ENCODE measurements at regions not wholly inside any gene's neighbourhood (a gene's known extent, or its start where the extent isn't known, plus 50 kb on each side); places are given as distances from the start of the nearest gene placed in this dataset.
"Not testable (repeated sequence)": the region's sequence is repeated elsewhere in the genome, so short reads cannot be mapped to it uniquely, and the experiment has no call there.

DNA sequence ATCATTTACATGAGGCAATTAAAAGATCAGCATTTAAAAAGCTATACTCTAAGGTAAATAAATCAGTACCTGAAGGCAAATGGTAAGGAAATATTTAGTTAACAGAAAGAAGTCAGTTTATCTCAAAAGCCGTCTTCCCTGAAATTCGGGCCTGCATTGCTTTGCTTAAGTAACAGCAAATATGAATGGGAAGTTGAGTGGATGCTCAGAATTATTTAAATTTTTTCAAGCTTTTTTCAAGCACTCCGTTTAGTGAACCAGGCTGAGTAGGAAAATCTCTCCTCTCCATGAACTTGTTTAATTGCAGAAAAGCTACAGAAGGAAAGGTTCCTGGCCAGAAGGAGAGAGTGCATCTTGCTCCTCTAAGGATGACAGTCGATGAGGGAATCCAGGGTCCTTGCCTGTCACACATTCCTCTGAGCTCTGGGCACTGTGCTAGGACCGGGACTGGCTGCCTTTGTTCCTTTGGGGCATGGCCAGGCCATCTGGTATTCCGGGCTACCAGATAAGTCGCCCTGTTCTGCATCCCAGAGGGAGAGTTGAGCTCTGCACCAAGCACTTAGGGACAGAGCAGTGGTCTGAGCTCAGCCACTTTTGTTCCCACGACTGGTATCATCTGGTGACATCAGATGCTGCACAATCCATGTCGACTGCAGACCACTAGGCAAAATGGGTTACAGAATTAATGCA, 77.6 kb downstream of the RIN2 start:
- Mint-ChIP-seq H3K27ac (no peak overlapping the region), H3K9me3 (no peaks in the 10 kb centered on the region), H3K27me3 (peaks cover 9 to 16% (median 10%) of the 10 kb centered on the region in 5 donors), H3K4me1 (peaks cover 0 to 10% (median 1%) of the 10 kb centered on the region in 4 donors), H3K4me3 (no peak overlapping the region), H3K36me3 (no peaks in the 10 kb centered on the region)
- POLR2A ChIA-PET, result no interaction called here
- DNase-seq (no peak), ATAC-seq (no peak)

DNA sequence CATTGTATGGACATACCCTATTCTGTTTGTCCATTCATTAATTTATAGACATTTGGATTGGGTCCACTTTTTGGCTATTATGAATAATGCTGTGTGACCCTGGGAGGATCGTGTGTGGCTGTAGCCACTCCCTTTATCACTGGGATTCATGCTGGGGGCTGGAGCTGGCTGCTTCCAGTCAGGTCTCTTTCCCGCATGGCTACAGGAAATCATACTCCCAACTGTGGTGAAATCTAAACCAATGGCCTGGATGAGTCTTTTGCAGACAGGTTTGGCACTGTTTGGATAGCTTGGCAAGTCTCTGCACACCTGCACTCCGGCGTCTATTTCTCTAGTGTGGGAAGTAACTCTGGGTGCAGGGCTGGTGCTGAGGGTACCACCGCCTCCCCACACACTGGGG, 80.4 kb downstream of the RIN2 start:
- H3K9me3 Mint-ChIP-seq, result peaks cover 0 to 3% (median 0%) of the 10 kb centered on the region in 9 donors
- H3K4me1 Mint-ChIP-seq, result peaks cover 0 to 1% (median 0%) of the 10 kb centered on the region in 4 donors
- no peaks in the 10 kb centered on the region for H3K36me3 Mint-ChIP-seq
- POLR2A ChIA-PET, result no interaction called here
- H3K27ac Mint-ChIP-seq, result no peak overlapping the region
- DNase-seq, result no peak
- no peak for ATAC-seq
- peaks cover 2 to 10% (median 6%) of the 10 kb centered on the region in 5 donors for H3K27me3 Mint-ChIP-seq
- no peak overlapping the region for H3K4me3 Mint-ChIP-seq

DNA sequence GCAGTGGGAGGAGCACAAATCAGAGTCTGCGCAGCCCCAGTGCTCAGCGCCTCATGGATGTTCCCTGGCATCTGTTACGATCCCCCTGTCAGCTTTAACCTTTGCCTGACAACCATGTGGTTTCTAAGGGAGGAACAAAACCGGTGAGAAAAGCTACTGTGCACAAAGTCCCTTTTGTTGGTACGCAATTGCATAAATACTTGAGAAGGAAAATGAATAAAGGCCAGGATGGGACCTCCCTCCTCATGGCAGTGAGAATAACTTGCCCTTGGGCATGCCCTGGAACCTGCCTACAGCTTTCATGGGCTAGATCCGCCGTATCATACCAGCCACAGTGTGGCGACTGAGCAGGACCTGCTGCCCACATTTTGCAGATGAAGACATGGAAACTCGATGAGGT, 81.0 kb downstream of the RIN2 start:
- Mint-ChIP-seq H3K36me3 (no peaks in the 10 kb centered on the region), H3K27me3 (peaks cover 0 to 10% (median 3%) of the 10 kb centered on the region in 5 donors), H3K4me3 (no peak overlapping the region), H3K27ac (no peak overlapping the region), H3K4me1 (no peaks in the 10 kb centered on the region), H3K9me3 (peaks cover 0 to 3% (median 0%) of the 10 kb centered on the region in 9 donors)
- POLR2A ChIA-PET, result no interaction called here
- no peak for DNase-seq
- no peak for ATAC-seq

DNA sequence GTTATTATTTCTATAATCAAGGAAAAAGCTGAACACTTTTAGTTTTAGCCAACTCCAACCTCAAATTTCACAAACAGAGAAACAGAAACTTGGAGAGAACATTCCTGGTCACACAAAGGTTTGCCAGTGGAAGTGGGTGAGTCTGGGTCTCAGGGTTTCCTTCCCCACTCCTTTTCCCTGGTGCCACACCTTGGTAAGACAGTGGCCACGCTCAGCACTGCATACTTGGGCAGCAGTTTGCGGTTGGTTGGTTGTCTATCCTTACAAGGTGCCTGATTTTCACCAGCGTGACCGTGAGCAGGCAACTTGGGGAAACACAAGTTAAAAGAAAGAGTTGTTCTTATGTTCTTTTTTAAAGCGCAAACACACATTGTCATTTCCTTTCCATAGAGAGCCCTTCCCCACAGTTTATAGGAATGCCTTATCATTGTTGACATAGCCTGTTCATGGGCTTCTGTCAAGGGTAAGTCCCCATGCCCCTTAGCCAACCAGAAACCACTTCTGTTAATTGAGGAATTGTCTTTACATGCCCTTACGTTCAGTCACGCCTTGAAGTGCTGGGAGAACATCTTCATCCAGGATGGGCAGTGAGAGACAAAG, 82.2 kb downstream of the RIN2 start:
- Mint-ChIP-seq H3K4me3 (no peak overlapping the region), H3K4me1 (no peaks in the 10 kb centered on the region), H3K27ac (no peak overlapping the region), H3K9me3 (peaks cover 0 to 10% (median 1%) of the 10 kb centered on the region in 9 donors), H3K36me3 (no peaks in the 10 kb centered on the region), H3K27me3 (peaks cover 0 to 11% (median 3%) of the 10 kb centered on the region in 5 donors)
- DNase-seq (no peak), ATAC-seq (no peak)
- POLR2A ChIA-PET, result no interaction called here

DNA sequence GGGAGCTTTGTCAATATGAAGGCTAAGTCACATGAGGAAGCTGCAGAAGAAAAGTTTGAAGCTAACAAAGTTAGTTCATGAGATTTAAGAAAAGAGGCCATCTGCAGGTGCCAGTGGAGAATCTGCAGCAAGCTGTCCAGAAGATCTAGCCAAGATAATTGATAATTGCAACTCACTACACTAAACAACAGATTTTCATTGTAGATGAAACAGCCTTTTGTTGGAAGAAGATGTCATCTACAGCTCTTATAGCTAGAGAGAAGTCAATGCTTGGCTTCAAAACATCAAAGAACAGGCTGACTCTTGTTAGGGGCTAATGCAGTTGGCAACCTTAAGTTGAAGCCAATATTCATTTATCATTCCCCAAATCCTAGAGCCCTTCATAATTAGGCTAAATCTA, 83.7 kb downstream of the RIN2 start:
- no peak for DNase-seq
- H3K27me3 Mint-ChIP-seq, result peaks cover 6 to 14% (median 9%) of the 10 kb centered on the region in 5 donors
- H3K4me1 Mint-ChIP-seq, result no peaks in the 10 kb centered on the region
- ATAC-seq, result no peak
- H3K27ac Mint-ChIP-seq, result no peak overlapping the region
- H3K4me3 Mint-ChIP-seq, result no peak overlapping the region
- peaks cover 0 to 13% (median 5%) of the 10 kb centered on the region in 9 donors for H3K9me3 Mint-ChIP-seq
- H3K36me3 Mint-ChIP-seq, result no peaks in the 10 kb centered on the region
- POLR2A ChIA-PET, result no interaction called here

DNA sequence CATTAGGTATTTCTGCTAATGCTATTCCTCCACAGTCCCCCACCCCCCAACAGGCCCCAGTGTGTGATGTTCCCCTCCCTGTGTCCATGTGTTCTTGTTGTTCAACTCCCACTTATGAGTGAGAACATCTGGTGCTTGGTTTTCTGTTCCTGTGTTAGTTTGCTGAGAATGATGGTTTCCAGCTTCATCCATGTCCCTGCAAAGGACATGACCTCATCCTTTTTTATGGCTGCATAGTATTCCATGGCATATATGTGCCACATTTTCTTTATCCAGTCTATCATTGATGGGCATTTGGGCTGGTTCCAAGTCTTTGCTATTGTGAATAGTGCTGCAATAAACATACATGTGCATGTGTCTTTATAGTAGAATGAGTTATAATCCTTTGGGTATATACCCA, 86.8 kb downstream of the RIN2 start:
- DNase-seq, H3K4me1 Mint-ChIP-seq, POLR2A ChIA-PET, H3K36me3 Mint-ChIP-seq, H3K4me3 Mint-ChIP-seq, H3K27ac Mint-ChIP-seq, ATAC-seq: not testable (repeated sequence)
- Mint-ChIP-seq H3K27me3 (peaks cover 8 to 27% (median 13%) of the 10 kb centered on the region in 5 donors), H3K9me3 (peaks cover 0 to 13% (median 5%) of the 10 kb centered on the region in 9 donors)

DNA sequence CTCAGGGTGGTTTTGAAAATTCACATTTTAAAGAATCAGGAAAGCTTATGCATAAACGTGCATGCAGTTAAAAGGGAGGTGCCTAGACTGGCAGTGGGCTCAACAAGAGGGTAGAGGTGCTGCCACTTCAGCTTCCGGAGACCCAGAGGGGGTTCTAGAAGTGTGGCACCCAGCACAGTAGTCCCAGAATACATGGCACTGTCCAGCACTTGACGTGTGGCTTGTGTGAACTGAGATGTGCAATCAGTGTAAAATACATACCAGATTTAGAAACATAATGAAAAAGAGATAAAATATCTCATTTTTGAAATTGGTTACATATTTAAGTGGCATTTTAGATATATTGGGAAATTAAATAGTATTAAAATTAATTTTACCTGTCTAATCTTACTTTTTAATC, 89.3 kb downstream of the RIN2 start:
- no peak overlapping the region for H3K27ac Mint-ChIP-seq
- H3K36me3 Mint-ChIP-seq, result no peaks in the 10 kb centered on the region
- no peak for DNase-seq
- H3K4me1 Mint-ChIP-seq, result no peaks in the 10 kb centered on the region
- POLR2A ChIA-PET, result no interaction called here
- H3K4me3 Mint-ChIP-seq, result no peak overlapping the region
- H3K9me3 Mint-ChIP-seq, result peaks cover 0 to 13% (median 5%) of the 10 kb centered on the region in 9 donors
- peaks cover 10 to 37% (median 18%) of the 10 kb centered on the region in 5 donors for H3K27me3 Mint-ChIP-seq
- no peak for ATAC-seq

DNA sequence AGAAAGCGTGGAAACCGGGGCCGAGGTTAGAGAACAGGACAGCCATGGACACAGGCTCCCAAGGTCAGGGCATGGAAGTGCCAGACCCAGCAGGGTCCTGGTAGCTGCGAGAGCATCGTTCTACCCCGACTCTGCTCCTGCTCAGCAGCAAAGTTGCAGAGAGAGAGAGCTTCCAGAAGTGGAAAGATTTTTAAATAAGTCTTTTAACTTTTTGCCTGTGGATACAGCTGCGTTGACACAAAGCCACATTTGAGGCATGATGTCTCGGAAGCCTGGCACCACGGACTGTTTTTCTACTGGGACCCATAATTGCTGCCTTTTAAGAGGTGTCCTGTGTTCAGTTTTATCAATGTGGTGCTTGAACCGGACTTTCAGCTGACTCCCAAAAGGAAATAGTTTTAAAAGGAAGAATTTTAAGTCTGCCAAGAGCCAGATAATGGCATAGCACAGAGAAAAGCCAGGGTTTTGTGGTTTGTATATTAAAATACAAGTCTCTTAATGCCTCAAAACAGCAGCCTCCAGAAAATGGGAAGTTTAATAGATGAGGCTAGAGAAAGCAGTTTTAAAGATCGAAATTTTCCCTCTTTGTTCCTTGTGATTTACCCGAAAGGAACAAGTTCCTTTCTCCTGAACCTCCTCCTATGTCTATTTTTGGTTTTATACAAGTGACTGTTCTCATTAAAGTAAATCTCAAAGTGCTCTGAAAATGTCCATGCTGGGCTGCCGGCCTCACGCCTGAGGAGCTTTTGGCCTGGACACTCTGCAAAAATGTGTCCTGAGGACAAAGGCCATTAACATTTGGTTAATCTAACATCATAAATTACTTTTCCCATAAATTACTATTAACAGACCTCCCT, 91.5 kb downstream of the RIN2 start:
- POLR2A ChIA-PET, result no interaction called here

DNA sequence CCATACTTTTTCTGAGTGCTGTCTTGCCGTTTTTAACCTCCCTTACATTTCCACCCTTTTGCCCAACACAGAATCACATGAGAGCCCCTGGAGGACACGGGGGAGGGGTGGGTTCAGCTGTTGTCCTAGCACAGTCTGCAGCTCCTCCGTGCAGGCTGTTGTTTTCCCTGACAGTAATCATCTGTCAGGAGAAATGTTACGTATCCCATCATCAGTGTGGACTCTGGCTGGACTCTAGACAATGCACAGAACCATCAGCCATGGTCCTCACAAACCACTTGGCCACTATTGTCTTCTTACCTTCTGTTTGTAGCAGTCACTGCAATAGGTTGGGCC, 92.1 kb downstream of the RIN2 start:
- ATAC-seq, result no peak
- Mint-ChIP-seq H3K27ac (no peak overlapping the region), H3K4me1 (no peaks in the 10 kb centered on the region), H3K27me3 (peaks cover 10 to 37% (median 18%) of the 10 kb centered on the region in 5 donors), H3K36me3 (no peaks in the 10 kb centered on the region), H3K4me3 (no peak overlapping the region), H3K9me3 (peaks cover 0 to 11% (median 5%) of the 10 kb centered on the region in 9 donors)
- POLR2A ChIA-PET, result no interaction called here
- DNase-seq, result no peak

More for the DNA sequence above, 91.5 kb downstream of the RIN2 start:
- no peaks in the 10 kb centered on the region for H3K36me3 Mint-ChIP-seq
- DNase-seq, result no peak
- H3K27ac Mint-ChIP-seq, result no peak overlapping the region
- H3K9me3 Mint-ChIP-seq, result peaks cover 0 to 13% (median 5%) of the 10 kb centered on the region in 9 donors
- H3K4me1 Mint-ChIP-seq, result no peaks in the 10 kb centered on the region
- H3K4me3 Mint-ChIP-seq, result no peak overlapping the region
- ATAC-seq, result no peak
- H3K27me3 Mint-ChIP-seq, result peaks cover 10 to 37% (median 18%) of the 10 kb centered on the region in 5 donors

DNA sequence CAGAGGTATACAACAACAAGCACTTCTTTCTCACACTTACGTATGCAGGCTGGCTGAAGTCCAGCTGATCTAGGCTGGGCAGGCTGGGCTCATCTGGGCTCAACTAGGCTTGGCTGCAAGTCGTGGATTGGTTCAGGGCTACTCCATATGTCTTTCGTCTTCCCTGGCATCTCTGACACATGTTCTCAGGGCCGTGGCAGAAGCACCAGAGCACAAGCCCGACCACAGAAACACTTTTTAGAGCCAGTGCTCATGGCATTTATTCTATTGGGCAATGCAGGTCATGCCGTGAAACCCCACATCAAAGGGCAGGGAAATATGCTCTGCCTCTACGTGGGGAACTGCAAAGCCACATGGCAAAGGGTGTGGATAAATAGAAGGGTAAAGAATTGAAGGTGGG, 93.8 kb downstream of the RIN2 start:
- Mint-ChIP-seq H3K27me3 (peaks cover 1 to 27% (median 11%) of the 10 kb centered on the region in 5 donors), H3K27ac (no peak overlapping the region), H3K4me1 (no peaks in the 10 kb centered on the region), H3K4me3 (no peak overlapping the region), H3K36me3 (peaks cover 0 to 2% (median 0%) of the 10 kb centered on the region in 3 donors), H3K9me3 (peaks cover 0 to 7% (median 0%) of the 10 kb centered on the region in 9 donors)
- no peak for DNase-seq
- POLR2A ChIA-PET, result no interaction called here
- ATAC-seq, result no peak

DNA sequence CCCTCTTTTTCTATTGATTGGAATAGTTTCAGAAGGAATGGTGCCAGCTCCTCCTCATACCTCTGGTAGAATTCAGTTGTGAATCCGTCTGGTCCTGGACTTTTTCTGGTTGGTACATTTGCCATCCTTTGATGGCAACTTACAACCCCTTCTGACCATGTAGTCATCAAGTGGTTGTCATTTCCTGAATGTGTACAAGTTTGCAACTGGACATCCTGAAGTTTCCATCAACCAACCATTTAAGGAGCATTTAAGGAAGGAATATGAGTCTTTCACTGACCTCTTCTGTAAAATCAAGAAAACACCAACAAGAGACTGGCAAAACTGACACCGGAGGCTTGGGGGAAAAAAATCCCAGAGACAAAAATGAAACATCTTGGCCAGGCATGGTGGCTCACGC, 97.4 kb downstream of the RIN2 start:
- H3K9me3 Mint-ChIP-seq, result peaks cover 0 to 7% (median 2%) of the 10 kb centered on the region in 9 donors

DNA sequence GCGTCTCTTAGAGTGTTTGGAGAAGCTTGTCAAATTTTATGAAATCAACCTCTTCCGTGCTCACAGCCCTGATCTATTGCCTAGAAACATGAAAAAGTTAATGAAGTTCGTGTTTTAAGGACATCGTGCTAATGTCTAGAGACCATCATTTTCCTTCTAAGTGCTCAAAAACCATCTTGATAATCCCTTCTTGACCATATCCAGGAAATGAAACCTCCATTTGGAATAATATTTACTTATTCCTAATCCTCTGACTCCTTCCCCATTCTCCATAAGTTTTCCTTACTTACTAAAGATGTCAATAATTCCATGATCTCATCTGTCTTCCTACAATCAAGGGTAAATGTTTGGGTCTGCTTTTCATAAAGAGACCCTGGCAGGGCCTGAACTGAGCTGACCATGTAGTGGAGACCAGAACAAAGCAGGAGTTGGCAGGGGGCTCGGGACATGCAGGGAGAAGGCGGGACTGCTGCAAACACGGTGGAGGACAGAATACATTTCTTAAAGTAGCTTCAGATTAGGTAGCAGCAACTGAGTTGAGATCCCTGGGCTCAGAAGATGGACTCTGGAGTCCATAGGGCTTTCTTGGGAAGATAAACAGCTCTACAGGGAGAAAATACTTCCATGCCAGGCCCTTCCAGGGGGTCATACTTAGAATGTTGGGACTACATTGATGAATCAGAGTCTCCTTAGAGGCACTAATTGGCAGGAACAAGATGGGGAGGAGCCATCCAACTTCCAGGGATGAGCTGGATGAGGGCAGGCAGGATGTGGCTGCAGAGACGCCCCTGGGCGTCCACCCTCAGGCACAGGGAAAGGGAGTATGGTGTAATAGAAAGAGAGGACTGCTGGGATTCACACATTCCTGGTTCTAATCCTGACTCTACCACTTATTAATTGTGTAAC, 100.7 kb downstream of the RIN2 start:
- peaks cover 5 to 33% (median 9%) of the 10 kb centered on the region in 5 donors for H3K27me3 Mint-ChIP-seq
- no peaks in the 10 kb centered on the region for H3K4me1 Mint-ChIP-seq
- H3K27ac Mint-ChIP-seq, result no peak overlapping the region
- ATAC-seq (no peak), DNase-seq (no peak)
- no peak overlapping the region for H3K4me3 Mint-ChIP-seq
- peaks cover 0 to 10% (median 7%) of the 10 kb centered on the region in 9 donors for H3K9me3 Mint-ChIP-seq
- POLR2A ChIA-PET, result no interaction called here
- H3K36me3 Mint-ChIP-seq, result peaks cover 0 to 6% (median 2%) of the 10 kb centered on the region in 3 donors

More for the DNA sequence above, 97.4 kb downstream of the RIN2 start:
- Mint-ChIP-seq H3K27me3 (peaks cover 0 to 24% (median 7%) of the 10 kb centered on the region in 5 donors), H3K4me1 (no peaks in the 10 kb centered on the region), H3K4me3 (no peak overlapping the region), H3K27ac (no peak overlapping the region), H3K36me3 (peaks cover 0 to 2% (median 0%) of the 10 kb centered on the region in 3 donors)
- DNase-seq (no peak), ATAC-seq (no peak)
- POLR2A ChIA-PET, result no interaction called here

All from naive thymus-derived CD8-positive, alpha-beta T cell (primary cell).